GM23248 (cell line): ENCODE measurements at regions not wholly inside any gene's neighbourhood (a gene's known extent, or its start where the extent isn't known, plus 50 kb on each side); places are given as distances from the start of the nearest gene placed in this dataset.

ENCODE experiments used
- EZH2 ChIP-seq: fragments of 200-600 bp; sonication (generic); IDR thresholded peaks from 2 replicates; pipeline ENCODE4 v1.6.1; 2018; ENCODE audit warnings: antibody characterized with exemption, mild to moderate bottlenecking; ENCODE audit not compliant: insufficient read depth, poor library complexity, severe bottlenecking
- EZH2phosphoT487 ChIP-seq: fragments of 200-600 bp; sonication (generic); IDR thresholded peaks from 2 replicates; pipeline ENCODE4 v1.6.1; 2018; ENCODE audit warnings: antibody characterized with exemption, moderate library complexity, mild to moderate bottlenecking, low read depth; ENCODE audit not compliant: insufficient read depth

GRCh38 chr13:80666782-80667552 is 326.0 kb upstream of the SPRY2 start:
- no peak for TF ChIP-seq EZH2
- no peak for TF ChIP-seq EZH2phosphoT487
